Activated CD4-positive, CD25-positive, alpha-beta regulatory T cell (primary cell): ENCODE measurements at regions not wholly inside any gene's neighbourhood (a gene's known extent, or its start where the extent isn't known, plus 50 kb on each side); places are given as distances from the start of the nearest gene placed in this dataset.
A peak's percentile ranks its signal among the peaks of the same experiment; 100 is the strongest.

Experiments used
- DNase-seq, 4 experiments: peaks; one replicate each; lab custom pipeline; 2025; lab: John Stamatoyannopoulos, UW

DNA sequence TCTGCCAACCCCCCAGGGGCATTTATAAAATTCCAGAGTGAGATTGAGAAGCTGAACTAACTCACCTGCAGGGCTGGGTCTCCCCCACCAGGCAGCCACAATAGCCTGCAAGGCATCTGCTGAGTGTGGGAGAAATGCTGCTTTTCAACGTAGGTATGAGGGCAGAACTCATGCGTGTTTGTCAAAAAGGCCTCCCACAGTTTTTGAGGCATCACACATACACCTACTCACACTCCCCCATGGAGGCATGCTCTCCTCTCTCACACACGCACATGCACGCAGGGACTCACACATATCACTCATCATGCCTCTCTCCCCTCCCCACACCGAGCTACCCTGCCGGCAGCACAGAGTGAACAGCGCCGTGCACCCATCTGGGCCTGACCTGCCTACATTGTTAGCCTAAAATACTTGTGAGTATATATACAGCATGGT lies 390.5 kb downstream of the FGF9 start:
- DNase-seq, result peak in 3 of 4 experiments; percentile 13 to 22 (median 19)

DNA sequence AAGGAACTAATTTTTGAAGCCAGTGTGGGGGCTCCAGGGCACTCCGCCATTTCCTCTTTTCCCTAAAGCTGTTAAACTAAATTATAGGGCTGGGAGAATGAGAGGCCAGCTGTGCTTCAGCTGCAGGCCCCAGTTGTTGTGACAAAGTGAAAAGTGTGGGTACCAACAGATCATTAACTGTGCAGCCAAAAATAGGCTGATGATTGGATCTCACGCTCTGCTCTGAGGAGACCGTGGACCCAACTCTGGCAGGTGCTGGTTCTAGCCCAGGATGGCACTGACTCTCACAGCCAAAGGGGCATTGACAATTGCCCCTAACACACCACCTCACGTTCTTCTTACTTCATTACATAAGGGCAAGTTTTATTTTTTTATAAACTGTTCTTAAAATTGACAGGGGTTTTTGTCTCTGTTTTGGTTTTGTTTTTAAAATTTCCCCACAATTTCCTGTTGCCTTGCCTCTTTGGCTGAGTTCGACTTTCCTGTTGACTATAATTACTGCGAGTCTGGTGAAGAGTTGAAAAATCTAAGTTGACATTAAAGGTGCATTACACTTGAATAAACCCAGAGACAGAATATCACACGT lies 391.0 kb downstream of the FGF9 start:
- no peak for DNase-seq

DNA sequence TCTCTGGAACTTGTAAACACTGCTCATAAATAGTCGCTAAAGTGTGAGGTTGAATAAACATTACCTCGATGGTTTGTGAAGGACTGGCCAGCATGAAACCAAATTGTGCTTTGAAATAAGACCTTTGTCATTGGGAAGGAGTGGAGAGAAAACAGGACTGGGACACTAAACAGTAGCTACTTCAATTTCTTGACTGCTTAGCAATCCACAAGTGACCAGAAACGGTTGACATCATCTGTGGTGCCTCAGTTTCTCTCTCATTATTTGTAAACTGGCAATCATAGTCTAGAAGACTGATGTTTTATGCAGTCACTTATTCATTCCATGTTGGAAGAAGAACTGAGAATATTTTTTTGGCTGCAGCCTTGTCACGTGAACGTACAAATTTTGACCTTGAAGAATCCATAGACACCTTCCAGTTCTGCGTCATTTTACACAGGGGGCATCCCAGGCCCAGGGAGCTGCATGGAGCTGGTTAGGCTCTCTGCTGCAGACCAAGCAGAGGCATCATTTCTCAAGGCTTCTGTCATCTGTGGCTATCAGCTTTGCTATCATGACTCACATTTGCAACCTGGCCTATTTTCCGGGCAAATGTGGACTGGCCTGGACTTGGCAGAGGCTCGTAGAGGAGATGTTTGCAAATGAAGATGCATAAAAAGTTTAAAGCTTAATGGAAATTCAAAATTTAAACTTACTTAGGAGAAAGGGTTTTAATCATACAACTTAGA lies 391.8 kb downstream of the FGF9 start:
- DNase-seq, result no peak

DNA sequence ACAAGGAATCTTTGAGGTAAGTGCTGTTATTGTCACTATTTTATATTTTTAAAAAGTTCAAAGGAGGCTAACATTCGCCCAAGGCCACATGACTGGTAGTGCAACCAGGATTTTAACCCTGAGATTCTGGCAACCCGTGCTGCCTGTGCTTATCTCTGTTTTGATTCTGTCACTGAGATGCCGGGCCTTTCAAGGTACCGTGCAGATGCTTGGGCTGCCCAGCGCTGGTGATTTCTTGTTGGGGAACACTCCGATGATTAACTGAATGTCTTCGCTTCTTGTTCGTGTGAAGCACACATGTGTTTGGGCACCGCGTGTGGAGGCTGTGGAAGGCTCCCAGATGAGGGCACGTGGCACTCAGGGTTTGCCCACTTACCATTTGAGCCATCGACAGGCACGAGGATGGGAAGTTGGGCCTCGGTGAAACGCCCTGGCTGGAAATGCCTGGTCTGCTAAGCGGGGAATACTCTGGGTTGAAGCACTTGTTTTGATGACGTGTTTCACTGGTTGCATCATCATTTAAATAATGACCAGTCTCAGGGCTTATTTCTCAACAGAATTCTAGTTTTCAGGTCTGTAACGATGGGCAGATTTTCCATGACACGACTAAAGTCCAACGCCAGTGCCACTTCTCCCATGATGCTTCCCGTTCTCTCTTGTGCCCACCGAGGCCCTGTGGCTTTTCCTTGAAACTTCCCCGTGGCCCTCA lies 392.7 kb downstream of the FGF9 start:
- no peak for DNase-seq

DNA sequence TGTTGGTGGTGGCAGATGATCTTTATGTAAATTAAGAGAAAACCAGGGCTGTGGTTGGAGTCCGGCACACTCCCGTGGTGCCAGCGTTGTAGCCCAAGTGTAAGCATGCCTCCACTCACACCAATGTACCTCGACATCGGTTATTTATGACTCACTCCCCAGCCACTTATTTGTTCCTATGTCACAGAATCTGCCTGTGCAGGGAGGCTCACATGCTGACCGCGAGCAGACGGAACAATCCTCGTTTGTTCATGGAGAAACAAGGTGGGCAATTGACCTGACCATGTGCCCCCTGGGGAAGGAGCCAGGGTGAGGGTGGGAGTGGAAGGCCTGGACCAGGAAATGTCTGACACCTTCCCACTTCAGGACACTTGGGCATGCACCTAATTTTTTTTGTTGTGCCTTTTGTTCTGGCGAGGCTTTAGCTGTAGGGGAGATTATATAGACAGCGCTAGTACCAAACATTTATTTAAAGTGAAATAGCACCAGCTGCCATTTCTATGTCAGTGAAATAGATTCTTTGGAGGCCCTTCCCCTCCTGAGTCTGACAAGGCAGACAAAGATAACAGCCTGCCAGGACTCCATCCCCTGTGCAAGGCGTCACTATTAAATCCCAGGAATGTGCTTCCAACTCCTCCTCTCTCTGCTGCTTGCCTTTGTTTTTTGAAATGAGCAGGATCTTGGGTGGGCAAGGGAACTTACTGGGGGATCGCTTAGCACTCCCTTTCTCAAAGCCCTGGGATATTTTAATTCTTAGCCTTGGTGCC lies 394.2 kb downstream of the FGF9 start:
- no peak for DNase-seq

DNA sequence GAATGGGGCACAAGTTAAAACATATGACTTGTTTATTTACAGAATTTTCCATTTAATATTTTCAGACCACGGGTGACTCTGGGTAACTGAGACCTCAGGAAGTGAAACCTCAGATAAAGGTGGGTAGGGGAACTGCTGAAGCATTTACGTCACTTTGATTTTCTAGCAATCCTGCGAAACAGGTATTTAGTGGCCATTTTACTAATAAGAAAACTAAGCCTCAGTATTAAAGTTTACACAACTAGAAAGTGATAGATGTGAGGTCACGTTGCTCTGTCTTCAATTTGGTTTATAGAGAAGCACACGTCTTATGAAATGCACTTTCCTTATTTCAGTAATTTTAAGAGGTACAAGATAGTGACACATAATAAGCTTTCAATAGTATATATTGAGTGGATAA lies 402.8 kb downstream of the FGF9 start:
- DNase-seq, result no peak

DNA sequence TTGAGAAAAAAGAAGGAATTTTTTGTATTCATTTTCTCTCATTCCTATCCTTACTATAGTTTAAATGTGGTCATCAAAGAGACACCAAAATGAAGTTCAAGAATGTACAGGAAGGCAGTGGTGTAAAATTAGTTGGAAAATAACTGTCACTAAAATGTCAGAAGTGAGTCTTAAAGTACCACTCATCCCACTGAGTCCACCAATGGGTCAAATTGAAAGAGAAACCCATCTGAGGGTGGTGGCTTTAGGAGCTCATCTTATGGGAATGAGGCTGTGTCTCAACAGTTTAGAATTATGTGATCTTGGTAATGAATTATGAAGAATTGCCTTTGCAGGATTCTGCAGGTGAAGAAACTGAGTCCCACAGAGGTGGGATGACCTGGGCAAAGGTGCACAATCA lies 403.5 kb downstream of the FGF9 start:
- no peak for DNase-seq

DNA sequence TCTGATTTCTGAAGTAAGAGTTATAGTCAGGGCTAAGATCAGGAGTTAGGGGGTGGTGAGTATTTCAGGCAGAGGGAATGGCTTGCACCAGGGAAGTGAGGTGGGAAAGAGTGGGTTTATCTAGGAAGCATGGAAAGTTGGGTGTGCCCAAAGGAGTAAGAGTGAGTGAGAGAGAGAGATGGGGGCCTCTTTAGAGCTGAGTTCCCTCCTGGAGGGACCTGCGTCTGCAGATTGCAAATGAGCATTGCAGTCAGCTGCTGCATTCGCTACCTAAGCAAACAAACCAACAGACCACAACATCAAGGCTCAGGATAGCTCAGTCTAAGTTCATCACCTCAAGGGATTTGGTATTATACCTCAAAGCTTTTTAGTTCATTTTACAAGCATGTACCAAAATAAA lies 405.8 kb downstream of the FGF9 start:
- DNase-seq, result no peak

DNA sequence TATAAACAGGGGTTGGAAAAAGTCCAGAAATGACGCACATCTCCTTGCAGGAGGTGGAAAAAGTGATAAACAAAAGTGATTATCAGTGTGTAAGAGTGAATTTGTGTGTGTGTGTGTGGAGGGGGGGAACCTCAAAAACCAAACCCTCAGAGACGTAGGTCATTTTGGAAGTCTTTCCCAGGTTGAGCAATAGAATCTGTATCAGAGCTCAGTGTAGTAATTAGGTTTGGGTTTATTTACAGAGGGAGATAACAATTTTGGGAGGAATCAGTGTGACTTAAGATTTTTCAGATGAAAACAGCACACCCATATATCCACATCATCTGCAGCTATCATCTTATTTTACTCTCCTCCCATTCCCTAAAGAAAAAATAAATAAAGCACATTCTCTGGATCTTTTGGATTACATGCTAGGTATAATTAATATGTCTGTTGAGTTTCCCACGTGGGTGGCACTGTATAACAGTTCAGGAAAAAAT lies 406.4 kb downstream of the FGF9 start:
- DNase-seq, result no peak

DNA sequence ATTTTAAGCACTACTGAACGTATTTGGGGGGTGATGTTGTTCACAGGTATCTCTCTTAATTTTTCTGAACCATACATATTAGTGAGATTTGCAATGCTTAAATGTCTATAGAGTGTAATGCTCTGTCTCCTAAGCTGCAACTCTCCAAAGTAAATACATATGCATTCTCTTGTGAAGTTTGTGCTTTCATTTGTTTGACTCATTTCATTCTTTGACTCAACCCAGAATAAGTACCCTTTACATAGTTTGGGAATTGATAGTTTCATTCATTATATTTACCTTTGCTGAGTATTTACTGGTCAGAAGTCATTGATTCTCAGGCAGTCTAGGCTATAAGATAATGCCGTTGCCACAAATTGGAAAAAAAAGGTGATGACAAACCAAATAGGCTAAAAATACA lies 406.9 kb downstream of the FGF9 start:
- no peak for DNase-seq

DNA sequence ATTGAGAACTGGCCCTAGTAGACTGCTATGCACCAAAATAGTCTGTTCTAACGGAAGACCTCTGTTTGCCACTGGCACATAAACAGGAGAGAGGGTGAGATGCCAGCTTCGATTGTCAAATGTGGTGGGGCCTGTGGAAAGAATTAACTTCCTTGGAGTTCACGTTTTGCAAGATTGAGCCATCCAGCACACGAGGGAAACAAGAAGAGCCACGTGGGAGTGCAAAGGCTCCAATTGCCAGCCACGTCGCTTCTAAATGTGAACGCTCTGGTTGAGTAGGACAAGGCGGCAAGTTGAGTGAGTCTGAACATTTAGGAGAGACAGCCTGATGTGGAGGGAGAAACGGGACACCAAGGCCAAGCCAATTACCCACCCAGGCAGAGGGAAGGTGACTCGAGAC lies 409.1 kb downstream of the FGF9 start:
- no peak for DNase-seq

DNA sequence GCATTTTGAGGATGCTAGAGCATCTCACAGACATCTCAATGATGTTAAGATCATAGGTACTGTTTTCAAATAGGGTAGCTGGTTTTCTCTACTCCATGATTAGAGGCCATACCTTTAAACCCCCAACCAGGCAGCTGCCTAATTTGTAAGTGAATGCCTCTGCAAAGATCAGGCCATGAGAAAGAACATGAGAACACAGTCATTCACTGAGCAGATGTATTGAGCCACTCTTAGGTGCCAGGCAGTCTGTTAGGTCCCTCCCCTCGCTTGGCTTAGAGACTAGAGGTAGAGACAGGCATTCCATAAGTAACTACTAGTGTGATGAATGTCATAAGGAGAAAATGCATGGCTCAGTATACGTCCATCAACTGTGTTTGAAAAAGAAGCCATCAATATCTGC lies 410.0 kb downstream of the FGF9 start:
- no peak for DNase-seq

DNA sequence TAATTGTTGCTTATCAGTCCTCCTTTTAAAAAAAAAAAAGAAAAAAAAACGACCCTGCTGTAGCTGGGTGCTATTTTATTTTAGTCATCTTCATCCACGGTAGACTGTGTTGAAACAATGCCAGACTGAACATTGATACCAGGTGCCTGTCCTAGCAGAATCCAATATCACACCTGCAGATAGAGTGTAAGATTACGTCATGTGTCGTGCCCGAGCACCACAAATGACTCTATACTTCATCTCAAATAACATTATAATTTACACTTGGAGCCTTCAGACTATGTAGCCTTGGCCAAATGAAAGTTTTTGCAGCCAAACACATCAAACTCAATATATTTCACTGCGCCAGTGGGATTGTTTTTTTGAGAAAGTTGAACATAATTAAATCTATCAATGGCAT lies 410.6 kb downstream of the FGF9 start:
- no peak for DNase-seq

DNA sequence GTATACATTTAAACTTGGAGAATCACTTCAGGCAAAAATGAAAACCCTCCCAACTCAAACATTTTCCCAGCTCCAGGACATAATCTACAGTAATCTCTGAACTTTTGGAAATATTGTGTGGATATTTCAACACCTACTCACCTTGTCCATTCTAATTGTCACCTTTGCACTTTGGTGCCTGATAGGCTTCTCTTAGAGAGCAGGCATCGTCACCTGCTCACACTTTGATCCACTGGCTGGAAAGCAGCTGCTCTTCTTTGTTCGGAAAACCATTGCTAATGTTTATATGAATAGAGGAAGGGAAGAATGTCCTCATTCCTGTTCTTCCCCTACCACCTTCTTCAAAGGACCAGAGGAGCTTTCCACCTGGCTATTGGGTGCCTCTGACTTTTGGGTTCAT lies 411.2 kb downstream of the FGF9 start:
- DNase-seq, result no peak

DNA sequence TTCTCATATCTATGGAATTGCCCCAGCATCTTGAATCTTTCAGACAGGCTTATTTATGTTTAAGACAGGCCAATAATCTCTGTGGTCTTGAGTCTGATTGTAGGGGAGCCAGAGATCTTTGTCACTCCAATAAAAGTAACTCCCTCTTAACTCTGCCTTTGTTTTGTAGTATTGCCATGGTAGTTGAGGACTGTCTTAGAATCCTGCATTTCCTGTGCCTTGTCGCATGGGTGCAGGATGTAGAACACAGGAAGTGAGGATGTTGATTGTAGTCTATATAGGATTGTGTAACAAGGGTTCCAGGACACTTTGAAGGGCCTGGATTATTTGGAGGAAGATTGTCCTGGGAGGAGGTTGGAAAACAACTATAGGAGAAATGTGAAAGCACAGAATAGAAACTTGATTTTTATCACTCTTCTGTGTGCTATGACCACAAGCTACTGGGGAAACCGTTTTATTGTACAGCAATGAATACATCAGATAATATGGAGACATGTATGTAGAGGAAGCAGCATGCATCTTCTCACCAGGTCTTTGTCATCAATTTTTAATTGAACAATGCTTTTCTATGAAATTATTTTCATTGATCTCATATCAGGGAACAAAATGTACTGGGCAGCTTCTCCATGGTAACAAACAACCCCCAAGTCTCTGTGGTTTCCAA lies 411.7 kb downstream of the FGF9 start:
- no peak for DNase-seq

DNA sequence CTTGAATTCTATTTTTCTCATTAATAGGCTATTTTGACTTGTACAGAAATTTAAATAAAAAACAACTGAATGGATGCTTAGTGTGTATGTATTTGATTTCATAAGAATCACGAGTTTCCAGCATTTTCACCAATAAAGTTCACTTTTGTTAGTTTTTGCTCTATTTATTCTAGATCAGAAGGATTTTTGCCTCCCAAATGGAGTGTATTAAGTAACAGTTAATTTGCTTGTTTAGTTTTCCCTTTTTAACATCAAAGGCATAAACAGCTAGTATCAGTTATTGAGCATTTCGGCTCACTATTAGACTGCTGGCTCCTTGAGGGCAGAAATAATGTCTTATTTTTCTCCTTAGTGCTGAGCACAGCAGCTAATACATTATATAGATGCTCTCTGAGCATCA lies 414.1 kb downstream of the FGF9 start:
- no peak for DNase-seq

DNA sequence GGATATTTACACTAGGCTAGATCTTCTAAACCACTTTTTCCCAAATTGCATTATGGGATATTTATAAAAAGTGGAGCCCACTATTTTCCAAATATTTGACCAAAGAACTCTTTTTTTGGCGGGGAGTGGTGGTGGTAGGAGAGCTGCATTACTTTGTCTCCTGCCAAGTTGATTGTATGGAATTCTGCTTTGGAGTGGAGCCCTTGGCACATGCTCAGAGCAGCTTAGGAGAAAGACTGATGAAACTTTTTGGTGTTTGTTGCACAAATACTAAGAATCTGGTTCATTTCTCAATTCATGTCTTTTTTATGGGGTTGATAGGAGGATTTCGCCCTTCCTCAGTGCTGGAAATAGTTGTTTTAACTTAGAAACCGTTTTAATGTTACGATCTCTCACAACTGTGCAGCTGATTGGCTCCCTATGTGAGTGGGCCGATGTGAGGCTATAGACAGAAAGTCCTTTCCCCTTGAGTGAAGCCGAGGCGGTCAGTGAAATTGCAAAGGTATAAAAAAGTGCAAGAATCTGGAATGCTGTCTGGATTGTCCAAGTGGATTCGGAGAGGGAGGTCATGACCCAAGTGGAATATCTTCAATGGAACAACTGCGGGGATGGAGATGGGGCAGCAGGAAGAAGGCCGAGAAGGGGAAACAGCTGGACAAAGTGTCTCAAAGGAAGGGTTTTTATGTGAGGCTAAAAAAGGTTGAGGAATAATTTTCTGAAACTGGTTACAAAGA lies 415.9 kb downstream of the FGF9 start:
- DNase-seq, result no peak

DNA sequence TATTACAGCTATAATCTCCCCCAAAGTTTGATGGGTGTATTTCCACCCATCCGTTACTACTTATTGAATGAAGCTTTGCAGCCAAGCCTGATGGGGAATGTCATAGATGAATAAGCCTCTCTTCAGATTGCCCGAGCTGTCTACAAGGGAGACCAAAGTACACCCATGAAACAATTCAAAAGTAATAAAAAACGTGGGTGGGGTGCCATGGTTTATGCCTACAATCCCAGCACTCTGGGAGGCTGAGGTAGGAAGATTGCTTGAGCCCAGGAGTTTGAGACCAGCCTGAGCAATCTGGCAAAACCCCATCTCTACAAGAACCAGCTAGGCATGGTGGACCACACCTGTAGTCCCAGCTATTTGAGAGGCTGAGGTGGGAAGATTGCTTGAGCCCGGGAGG lies 419.2 kb downstream of the FGF9 start:
- DNase-seq, result no peak

DNA sequence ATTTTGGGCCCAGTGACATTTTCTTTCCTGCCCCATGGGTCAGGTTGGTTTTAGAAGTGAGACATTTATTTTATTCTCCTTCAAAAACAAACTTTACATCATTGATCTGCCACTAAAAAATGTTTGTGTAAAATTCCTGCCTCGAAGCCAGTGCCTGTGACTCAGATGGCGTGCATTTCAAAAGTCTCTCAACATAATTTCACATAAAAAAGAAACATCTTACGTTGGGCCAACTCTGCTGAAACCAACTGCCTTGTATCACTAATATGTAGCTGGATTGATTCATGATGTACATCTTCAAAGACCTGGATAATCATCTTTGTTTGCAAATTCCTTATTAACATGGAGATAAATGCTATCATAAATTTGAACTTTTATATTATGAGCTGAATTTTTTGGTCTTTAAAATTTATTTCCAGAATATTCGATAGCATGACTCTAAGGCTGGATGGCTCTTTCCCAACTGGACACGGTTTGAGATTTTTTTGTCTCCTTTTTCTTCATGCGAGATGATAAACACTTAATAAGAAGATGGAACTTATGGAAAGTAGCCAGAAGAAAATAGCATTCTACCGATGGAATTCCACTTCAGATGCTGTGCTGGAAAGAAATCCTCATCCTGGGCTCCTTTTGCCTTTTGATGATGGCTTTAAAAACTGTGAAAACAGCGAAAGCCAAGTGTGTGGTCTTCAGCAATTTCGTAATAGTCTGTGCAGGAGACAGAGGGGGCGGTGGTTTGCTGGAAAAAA lies 420.5 kb downstream of the FGF9 start:
- no peak for DNase-seq

DNA sequence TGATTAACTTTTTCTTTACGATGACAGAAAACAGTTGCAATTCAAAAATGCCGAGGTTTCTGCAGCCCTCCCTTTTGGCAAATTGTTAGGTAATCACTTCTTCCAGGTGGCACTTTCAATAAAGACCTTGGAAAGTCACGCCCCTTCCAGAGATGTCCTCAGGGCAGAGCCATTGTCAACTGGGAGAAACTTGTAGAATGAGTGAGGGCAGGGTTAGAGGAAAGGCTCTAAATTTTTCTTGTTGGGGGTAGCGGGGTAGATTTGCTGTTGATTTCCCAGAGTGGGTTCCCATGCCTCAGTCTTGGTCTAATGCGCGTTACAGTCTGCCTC lies 421.1 kb downstream of the FGF9 start:
- no peak for DNase-seq
